ENCODE measurements at regions not wholly inside any gene's neighbourhood (a gene's known extent, or its start where the extent isn't known, plus 50 kb on each side); places are given as distances from the start of the nearest gene placed in this dataset.

DNA sequence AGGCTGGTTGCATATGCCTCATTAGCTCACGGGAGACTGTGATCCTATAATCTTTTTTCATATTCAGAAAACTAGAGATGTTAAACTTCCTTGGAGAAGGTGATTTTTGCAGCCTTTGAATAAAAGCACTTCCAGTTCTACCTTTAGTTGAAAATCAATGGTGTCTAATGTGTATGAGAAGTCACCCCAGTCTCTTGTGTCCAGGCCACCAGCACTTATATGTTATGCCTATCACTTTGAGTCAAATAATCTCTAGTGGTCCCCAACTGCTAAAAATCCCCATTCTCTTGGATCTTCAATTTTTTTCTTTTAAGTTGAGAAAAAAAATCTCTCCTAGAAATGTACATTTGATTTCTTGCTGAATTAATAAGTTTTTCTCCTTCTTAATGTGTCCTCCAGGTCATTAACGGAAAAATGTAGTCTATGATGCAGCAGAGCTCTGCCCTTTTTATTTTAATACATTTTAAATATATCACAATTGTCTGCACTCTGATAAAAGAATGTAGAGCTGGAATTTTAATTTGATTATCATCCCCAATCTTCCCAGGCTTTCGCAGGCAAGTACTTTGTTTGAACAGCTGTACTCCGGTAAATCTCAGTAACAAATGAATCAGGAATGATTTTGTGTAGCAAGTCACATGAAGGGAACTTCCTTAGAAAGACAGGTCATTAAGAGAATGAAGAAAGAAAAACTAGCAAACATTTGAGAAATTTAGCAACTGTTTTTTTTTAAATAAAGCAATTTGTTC is 147.0 kb downstream of the SOX4 start:
- TF ChIP-seq, protein P1, sequence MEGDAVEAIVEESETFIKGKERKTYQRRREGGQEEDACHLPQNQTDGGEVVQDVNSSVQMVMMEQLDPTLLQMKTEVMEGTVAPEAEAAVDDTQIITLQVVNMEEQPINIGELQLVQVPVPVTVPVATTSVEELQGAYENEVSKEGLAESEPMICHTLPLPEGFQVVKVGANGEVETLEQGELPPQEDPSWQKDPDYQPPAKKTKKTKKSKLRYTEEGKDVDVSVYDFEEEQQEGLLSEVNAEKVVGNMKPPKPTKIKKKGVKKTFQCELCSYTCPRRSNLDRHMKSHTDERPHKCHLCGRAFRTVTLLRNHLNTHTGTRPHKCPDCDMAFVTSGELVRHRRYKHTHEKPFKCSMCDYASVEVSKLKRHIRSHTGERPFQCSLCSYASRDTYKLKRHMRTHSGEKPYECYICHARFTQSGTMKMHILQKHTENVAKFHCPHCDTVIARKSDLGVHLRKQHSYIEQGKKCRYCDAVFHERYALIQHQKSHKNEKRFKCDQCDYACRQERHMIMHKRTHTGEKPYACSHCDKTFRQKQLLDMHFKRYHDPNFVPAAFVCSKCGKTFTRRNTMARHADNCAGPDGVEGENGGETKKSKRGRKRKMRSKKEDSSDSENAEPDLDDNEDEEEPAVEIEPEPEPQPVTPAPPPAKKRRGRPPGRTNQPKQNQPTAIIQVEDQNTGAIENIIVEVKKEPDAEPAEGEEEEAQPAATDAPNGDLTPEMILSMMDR (IDR thresholded peaks at IDR 0.05), result no peak
- Histone ChIP-seq H3K4me3 (no peak overlapping the region), H3K27ac (no peak overlapping the region), H3K4me1 (ENCODE audit: control insufficient read depth in 1 of 2, low read depth in 2 of 2) (peaks cover 11 to 27% of the 10 kb centered on the region in 2 donors), H3K27me3 (replicated peaks; ENCODE audit: insufficient read depth) (no peaks in the 10 kb centered on the region), H3K36me3 (no peaks in the 10 kb centered on the region), H3K9me3 (no peaks in the 10 kb centered on the region)
- no peak for DNase-seq (ENCODE audit: low spot score)
- ATAC-seq (ENCODE audit: insufficient number of reproducible peaks, low FRiP score, low read depth), result no peak

DNA sequence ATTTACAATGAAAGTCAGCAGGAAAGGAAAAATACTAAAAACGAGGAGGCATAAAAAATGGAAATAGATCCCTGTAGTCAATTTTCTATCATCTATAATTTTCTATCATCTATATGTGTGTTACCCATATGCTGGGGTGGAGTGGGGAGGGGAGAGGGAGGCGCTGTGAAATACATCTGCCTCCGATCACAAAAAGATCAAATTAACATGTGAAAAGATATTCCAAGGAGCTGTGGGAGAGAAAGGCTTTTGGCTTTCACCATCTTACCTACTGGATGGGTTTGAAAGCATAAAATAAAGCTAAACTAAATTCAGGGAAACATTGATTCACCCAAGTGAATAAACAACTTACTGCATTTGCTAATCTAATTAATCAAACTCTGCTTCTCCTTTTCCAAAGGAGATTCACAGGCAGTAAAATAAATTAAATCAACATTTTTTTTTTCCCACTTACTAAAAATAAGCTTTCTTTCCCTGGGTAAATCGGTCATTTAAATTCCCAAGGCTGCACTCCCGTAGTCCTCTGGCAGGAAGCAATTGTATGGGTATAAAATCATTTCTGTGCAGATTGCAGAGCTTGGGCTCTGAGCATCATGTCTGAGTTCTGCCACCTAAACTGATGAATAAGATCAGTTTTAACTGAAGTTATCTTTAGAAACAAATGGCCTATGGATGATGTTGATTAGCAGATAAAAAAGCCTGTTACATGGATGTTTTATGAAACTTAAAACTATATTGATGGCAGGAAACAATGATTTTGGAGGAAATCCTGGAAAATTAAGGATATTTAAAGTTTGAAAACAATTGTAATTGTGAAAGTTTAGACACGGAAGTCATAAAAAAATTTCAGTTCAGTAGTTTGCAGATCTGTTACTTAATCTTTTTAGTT is 147.9 kb downstream of the SOX4 start:
- H3K9me3 ChIP-seq, result no peaks in the 10 kb centered on the region

DNA sequence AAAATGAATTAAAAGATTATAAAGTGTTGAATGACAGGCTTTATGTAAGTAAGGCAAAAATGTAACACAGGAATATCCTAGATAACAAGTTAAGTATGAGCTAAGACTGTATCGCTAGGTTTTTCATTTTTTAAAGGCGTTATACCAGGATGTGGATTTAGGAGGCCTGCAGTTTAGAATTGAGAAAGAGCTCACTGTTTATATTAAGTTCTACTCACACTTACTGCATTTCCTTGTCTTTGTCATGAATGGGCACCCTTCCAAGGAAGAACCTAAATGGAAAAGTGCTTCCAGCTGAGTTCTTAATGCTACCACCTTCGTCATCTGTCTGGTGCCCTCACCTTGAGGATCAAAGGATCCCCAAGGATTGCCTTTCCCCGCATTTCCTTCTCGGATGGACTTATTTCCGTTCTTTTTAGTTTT is 148.7 kb downstream of the SOX4 start:
- Histone ChIP-seq H3K4me1 (ENCODE audit: control insufficient read depth in 1 of 2, low read depth in 2 of 2) (peaks cover 11 to 27% of the 10 kb centered on the region in 2 donors), H3K9me3 (no peaks in the 10 kb centered on the region), H3K27me3 (replicated peaks; ENCODE audit: insufficient read depth) (no peaks in the 10 kb centered on the region), H3K27ac (no peak overlapping the region), H3K4me3 (no peak overlapping the region), H3K36me3 (no peaks in the 10 kb centered on the region)
- no peak for DNase-seq (ENCODE audit: low spot score)
- ATAC-seq (ENCODE audit: insufficient number of reproducible peaks, low FRiP score, low read depth), result no peak
- TF ChIP-seq, protein P1 (IDR thresholded peaks at IDR 0.05), result no peak

More for the DNA sequence above, 147.9 kb downstream of the SOX4 start:
- no peaks in the 10 kb centered on the region for H3K27me3 ChIP-seq (replicated peaks; ENCODE audit: insufficient read depth)
- peaks cover 11 to 27% of the 10 kb centered on the region in 2 donors for H3K4me1 ChIP-seq (ENCODE audit: control insufficient read depth in 1 of 2, low read depth in 2 of 2)
- no peak for DNase-seq (ENCODE audit: low spot score)
- H3K36me3 ChIP-seq, result no peaks in the 10 kb centered on the region
- peak overlapping the region in 1 of 2 donors; percentile 15 for H3K27ac ChIP-seq
- TF ChIP-seq, protein P1 (IDR thresholded peaks at IDR 0.05), result no peak
- ATAC-seq (ENCODE audit: insufficient number of reproducible peaks, low FRiP score, low read depth), result no peak
- peak overlapping the region; percentile 29 for H3K4me3 ChIP-seq

- peaks cover 11 to 27% of the 10 kb centered on the region in 2 donors for H3K4me1 ChIP-seq (ENCODE audit: control insufficient read depth in 1 of 2, low read depth in 2 of 2)
- DNase-seq (ENCODE audit: low spot score), result no peak
- H3K27ac ChIP-seq, result no peak overlapping the region
- no peaks in the 10 kb centered on the region for H3K36me3 ChIP-seq
- H3K4me3 ChIP-seq, result no peak overlapping the region
- no peak for ATAC-seq (ENCODE audit: insufficient number of reproducible peaks, low FRiP score, low read depth)
- TF ChIP-seq, protein P1 (IDR thresholded peaks at IDR 0.05), result no peak
- H3K9me3 ChIP-seq, result no peaks in the 10 kb centered on the region
- H3K27me3 ChIP-seq (replicated peaks; ENCODE audit: insufficient read depth), result no peaks in the 10 kb centered on the region
Measured at GRCh38 chr6:21744331-21744730, 150.8 kb downstream of the SOX4 start.
